ENCODE measurements at regions not wholly inside any gene's neighbourhood (a gene's known extent, or its start where the extent isn't known, plus 50 kb on each side); places are given as distances from the start of the nearest gene placed in this dataset.
A peak's percentile ranks its signal among the peaks of the same experiment; 100 is the strongest.
"Not testable (repeated sequence)": the region's sequence is repeated elsewhere in the genome, so short reads cannot be mapped to it uniquely, and the experiment has no call there.

GRCh38 chr12:9446883-9447761 lies 160.6 kb downstream of the KLRB1 start:
- Mint-ChIP-seq H3K4me3 (peak overlapping the region; percentile 99), H3K27ac (peak overlapping the region; percentile 97), H3K4me1 (peaks cover 11% of the 10 kb centered on the region)
- not testable (repeated sequence) for DNase-seq; H3K9me3 ChIP-seq (ENCODE audit: control insufficient read depth, low read length, poor library complexity, severe bottlenecking); H3K36me3 Mint-ChIP-seq (ENCODE audit: low read depth); H3K27me3 Mint-ChIP-seq
- peak; percentile 5 for ATAC-seq

GRCh38 chr12:9440428-9440827 lies 167.3 kb downstream of the KLRB1 start:
- H3K4me3 Mint-ChIP-seq; DNase-seq; H3K27me3 Mint-ChIP-seq; H3K36me3 Mint-ChIP-seq (ENCODE audit: low read depth); H3K9me3 ChIP-seq (ENCODE audit: control insufficient read depth, low read length, poor library complexity, severe bottlenecking); H3K4me1 Mint-ChIP-seq; H3K27ac Mint-ChIP-seq; ATAC-seq: not testable (repeated sequence)

- H3K27me3 Mint-ChIP-seq, result not testable (repeated sequence)
- peak; percentile 86 for ATAC-seq
- peak overlapping the region; percentile 73 for H3K27ac Mint-ChIP-seq
Measured at GRCh38 chr12:9435682-9436081, 172.0 kb downstream of the KLRB1 start.

GRCh38 chr12:9430385-9430784 lies 177.3 kb downstream of the KLRB1 start:
- not testable (repeated sequence) for H3K9me3 ChIP-seq (ENCODE audit: control insufficient read depth, low read length, poor library complexity, severe bottlenecking); H3K36me3 Mint-ChIP-seq (ENCODE audit: low read depth); DNase-seq; H3K4me3 Mint-ChIP-seq; H3K27me3 Mint-ChIP-seq; H3K27ac Mint-ChIP-seq; H3K4me1 Mint-ChIP-seq; ATAC-seq

More at GRCh38 chr12:9435682-9436081, 172.0 kb downstream of the KLRB1 start:
- H3K9me3 ChIP-seq (ENCODE audit: control insufficient read depth, low read length, poor library complexity, severe bottlenecking); H3K4me3 Mint-ChIP-seq; H3K36me3 Mint-ChIP-seq (ENCODE audit: low read depth); DNase-seq; H3K4me1 Mint-ChIP-seq: not testable (repeated sequence)

GRCh38 chr12:9428856-9429255 lies 178.9 kb downstream of the KLRB1 start:
- not testable (repeated sequence) for H3K4me1 Mint-ChIP-seq; H3K9me3 ChIP-seq (ENCODE audit: control insufficient read depth, low read length, poor library complexity, severe bottlenecking); ATAC-seq; H3K27me3 Mint-ChIP-seq; H3K36me3 Mint-ChIP-seq (ENCODE audit: low read depth); H3K4me3 Mint-ChIP-seq; DNase-seq; H3K27ac Mint-ChIP-seq

- not testable (repeated sequence) for DNase-seq; ATAC-seq; H3K36me3 Mint-ChIP-seq (ENCODE audit: low read depth); H3K4me3 Mint-ChIP-seq; H3K4me1 Mint-ChIP-seq; H3K27me3 Mint-ChIP-seq; H3K9me3 ChIP-seq (ENCODE audit: control insufficient read depth, low read length, poor library complexity, severe bottlenecking); H3K27ac Mint-ChIP-seq
Measured at GRCh38 chr12:9425429-9425828, 182.3 kb downstream of the KLRB1 start.

- not testable (repeated sequence) for H3K4me3 Mint-ChIP-seq; H3K27ac Mint-ChIP-seq; H3K4me1 Mint-ChIP-seq; ATAC-seq; DNase-seq; H3K9me3 ChIP-seq (ENCODE audit: control insufficient read depth, low read length, poor library complexity, severe bottlenecking); H3K27me3 Mint-ChIP-seq; H3K36me3 Mint-ChIP-seq (ENCODE audit: low read depth)
Measured at GRCh38 chr12:9424175-9424740, 183.5 kb downstream of the KLRB1 start.

- not testable (repeated sequence) for H3K36me3 Mint-ChIP-seq (ENCODE audit: low read depth); ATAC-seq; H3K27me3 Mint-ChIP-seq; H3K4me3 Mint-ChIP-seq; H3K9me3 ChIP-seq (ENCODE audit: control insufficient read depth, low read length, poor library complexity, severe bottlenecking); H3K27ac Mint-ChIP-seq; H3K4me1 Mint-ChIP-seq; DNase-seq
Measured at GRCh38 chr12:9422689-9423088, 185.0 kb downstream of the KLRB1 start.

GRCh38 chr12:9421520-9422086 lies 186.1 kb downstream of the KLRB1 start:
- not testable (repeated sequence) for H3K9me3 ChIP-seq (ENCODE audit: control insufficient read depth, low read length, poor library complexity, severe bottlenecking); ATAC-seq; H3K27ac Mint-ChIP-seq; H3K27me3 Mint-ChIP-seq; DNase-seq; H3K4me3 Mint-ChIP-seq; H3K4me1 Mint-ChIP-seq; H3K36me3 Mint-ChIP-seq (ENCODE audit: low read depth)

GRCh38 chr12:9420817-9421519 lies 186.7 kb downstream of the KLRB1 start:
- not testable (repeated sequence) for H3K9me3 ChIP-seq (ENCODE audit: control insufficient read depth, low read length, poor library complexity, severe bottlenecking); DNase-seq; H3K27me3 Mint-ChIP-seq; H3K4me1 Mint-ChIP-seq; H3K4me3 Mint-ChIP-seq; H3K27ac Mint-ChIP-seq; H3K36me3 Mint-ChIP-seq (ENCODE audit: low read depth); ATAC-seq

- not testable (repeated sequence) for H3K4me1 Mint-ChIP-seq; H3K27me3 Mint-ChIP-seq; ATAC-seq; H3K27ac Mint-ChIP-seq; H3K9me3 ChIP-seq (ENCODE audit: control insufficient read depth, low read length, poor library complexity, severe bottlenecking); H3K36me3 Mint-ChIP-seq (ENCODE audit: low read depth); DNase-seq; H3K4me3 Mint-ChIP-seq
Measured at GRCh38 chr12:9418669-9419041, 189.1 kb downstream of the KLRB1 start.

GRCh38 chr12:9417947-9418668 lies 189.6 kb downstream of the KLRB1 start:
- H3K27me3 Mint-ChIP-seq; H3K9me3 ChIP-seq (ENCODE audit: control insufficient read depth, low read length, poor library complexity, severe bottlenecking); H3K4me3 Mint-ChIP-seq; H3K36me3 Mint-ChIP-seq (ENCODE audit: low read depth); ATAC-seq; DNase-seq; H3K4me1 Mint-ChIP-seq; H3K27ac Mint-ChIP-seq: not testable (repeated sequence)

- not testable (repeated sequence) for H3K27me3 Mint-ChIP-seq
Measured at GRCh38 chr12:9417341-9417740, 190.4 kb downstream of the KLRB1 start.

More at GRCh38 chr12:9417341-9417740, 190.4 kb downstream of the KLRB1 start:
- not testable (repeated sequence) for ATAC-seq; H3K36me3 Mint-ChIP-seq (ENCODE audit: low read depth); H3K27ac Mint-ChIP-seq; H3K4me3 Mint-ChIP-seq; DNase-seq; H3K9me3 ChIP-seq (ENCODE audit: control insufficient read depth, low read length, poor library complexity, severe bottlenecking); H3K4me1 Mint-ChIP-seq
